Fibroblast of peridontal ligament (primary cell): ENCODE measurements at regions not wholly inside any gene's neighbourhood (a gene's known extent, or its start where the extent isn't known, plus 50 kb on each side); places are given as distances from the start of the nearest gene placed in this dataset.
"Not testable (repeated sequence)": the region's sequence is repeated elsewhere in the genome, so short reads cannot be mapped to it uniquely, and the experiment has no call there.

Experiments used
- DNase-seq: peaks from one replicate; pipeline ENCODE4 v3.0.0-alpha.2; 2010; ENCODE audit errors: extremely low read depth

GRCh38 chr11:116044941-116045340 lies 540.7 kb upstream of the CADM1 start:
- no peak for DNase-seq

- no peak for DNase-seq
Measured at GRCh38 chr11:116044520-116044919, 540.3 kb upstream of the CADM1 start.

- no peak for DNase-seq
Measured at GRCh38 chr11:116043857-116044256, 539.6 kb upstream of the CADM1 start.

GRCh38 chr11:116043059-116043458 lies 538.8 kb upstream of the CADM1 start:
- not testable (repeated sequence) for DNase-seq

- no peak for DNase-seq
Measured at GRCh38 chr11:116042146-116042545, 537.9 kb upstream of the CADM1 start.

GRCh38 chr11:116037861-116038260 lies 533.6 kb upstream of the CADM1 start:
- DNase-seq = no peak

- DNase-seq = no peak
Measured at GRCh38 chr11:116035977-116036376, 531.8 kb upstream of the CADM1 start.

GRCh38 chr11:116033931-116034553 lies 529.8 kb upstream of the CADM1 start:
- no peak for DNase-seq

GRCh38 chr11:116030697-116031331 lies 526.6 kb upstream of the CADM1 start:
- no peak for DNase-seq

- not testable (repeated sequence) for DNase-seq
Measured at GRCh38 chr11:116028506-116028905, 524.3 kb upstream of the CADM1 start.

- DNase-seq = no peak
Measured at GRCh38 chr11:115999437-115999836, 495.2 kb upstream of the CADM1 start.

GRCh38 chr11:115996808-115997188 lies 492.6 kb upstream of the CADM1 start:
- DNase-seq = no peak

- no peak for DNase-seq
Measured at GRCh38 chr11:115996125-115996807, 492.1 kb upstream of the CADM1 start.

- no peak for DNase-seq
Measured at GRCh38 chr11:115993590-115993989, 489.4 kb upstream of the CADM1 start.

- no peak for DNase-seq
Measured at GRCh38 chr11:115990004-115990447, 485.8 kb upstream of the CADM1 start.

GRCh38 chr11:115985896-115986295 lies 481.7 kb upstream of the CADM1 start:
- DNase-seq = no peak

- DNase-seq = no peak
Measured at GRCh38 chr11:115984228-115984627, 480.0 kb upstream of the CADM1 start.

- DNase-seq = no peak
Measured at GRCh38 chr11:115982666-115983065, 478.5 kb upstream of the CADM1 start.

- DNase-seq = no peak
Measured at GRCh38 chr11:115981814-115982471, 477.7 kb upstream of the CADM1 start.

- DNase-seq = no peak
Measured at GRCh38 chr11:115981104-115981481, 476.9 kb upstream of the CADM1 start.

- no peak for DNase-seq
Measured at GRCh38 chr11:115980337-115981103, 476.3 kb upstream of the CADM1 start.

- no peak for DNase-seq
Measured at GRCh38 chr11:115974703-115975102, 470.5 kb upstream of the CADM1 start.
